Uterus (tissue), 3 donors: ENCODE measurements at regions not wholly inside any gene's neighbourhood (a gene's known extent, or its start where the extent isn't known, plus 50 kb on each side); places are given as distances from the start of the nearest gene placed in this dataset.
A peak's percentile ranks its signal among the peaks of the same experiment; 100 is the strongest.

Experiments
- DNase-seq, 2 donors: peaks; one replicate each; pipeline ENCODE4 v3.0.0-alpha.2; 2019 to 2020
- H3K27ac ChIP-seq, 2 donors: fragments of 200-600 bp; sonication (generic); 1 replicate in 1 of 2; 2 replicates in 1 of 2; pipeline ENCODE4 v1.5.1; 2016 to 2018
- H3K27me3 ChIP-seq, 2 donors: fragments of 200-600 bp; sonication (generic); one replicate each; pipeline ENCODE4 v1.5.1; 2018 to 2019; ENCODE audit warnings: control low read depth in 1 of 2
- H3K36me3 ChIP-seq, 2 donors: fragments of 200-600 bp; sonication (generic); one replicate each; pipeline ENCODE4 v1.5.1; 2019; ENCODE audit warnings: control low read depth in 1 of 2
- H3K4me1 ChIP-seq, 2 donors: fragments of 200-600 bp; sonication (generic); one replicate each; pipeline ENCODE4 v1.5.1; 2018 to 2019; ENCODE audit warnings: control low read depth in 1 of 2
- H3K4me3 ChIP-seq, 2 donors: fragments of 200-600 bp; sonication (generic); 1 replicate in 1 of 2; 2 replicates in 1 of 2; pipeline ENCODE4 v1.5.1; 2018 to 2019; ENCODE audit warnings: mild to moderate bottlenecking in 1 of 2
- H3K9me3 ChIP-seq, 2 donors: fragments of 200-600 bp; sonication (generic); one replicate each; pipeline ENCODE4 v1.5.1; 2019; ENCODE audit warnings: control low read depth in 1 of 2
- POLR2A ChIP-seq, 2 donors: fragments of 450-650 bp; IDR thresholded peaks; one replicate each; pipeline ENCODE4 v1.6.1; 2016; ENCODE audit warnings: antibody characterized with exemption in 2 of 2, mild to moderate bottlenecking in 1 of 2, moderate library complexity in 1 of 2
- intact Hi-C: fragments of 100-400 bp; cut with DNase I; formaldehyde crosslinking; loops from one replicate; pipeline ENCODE4 v1.15.1; 2023; ENCODE audit warnings: low total_unique reads
- TF ChIP-seq, protein P1 (sequence below), 4 experiments: fragments of 200-600 bp in 2 of 4; fragments of 450-650 bp in 2 of 4; sonication (generic) in 2 of 4; IDR thresholded peaks; one replicate each; pipeline ENCODE4 v1.5.1; 2016 to 2019; ENCODE audit warnings: antibody characterized with exemption in 4 of 4, mild to moderate bottlenecking in 2 of 4, moderate library complexity in 1 of 4
- donor health status: DM: yes; HTN: yes; CAD: no.

- no peaks in the 10 kb centered on the region for H3K4me1 ChIP-seq
- intact Hi-C loops: no loop called here
- peak overlapping the region; percentile 44 to 48 for H3K27ac ChIP-seq
- H3K27me3 ChIP-seq: no peaks in the 10 kb centered on the region
- no peak for TF ChIP-seq POLR2A (IDR thresholded peaks at IDR 0.05)
- TF ChIP-seq, protein P1, sequence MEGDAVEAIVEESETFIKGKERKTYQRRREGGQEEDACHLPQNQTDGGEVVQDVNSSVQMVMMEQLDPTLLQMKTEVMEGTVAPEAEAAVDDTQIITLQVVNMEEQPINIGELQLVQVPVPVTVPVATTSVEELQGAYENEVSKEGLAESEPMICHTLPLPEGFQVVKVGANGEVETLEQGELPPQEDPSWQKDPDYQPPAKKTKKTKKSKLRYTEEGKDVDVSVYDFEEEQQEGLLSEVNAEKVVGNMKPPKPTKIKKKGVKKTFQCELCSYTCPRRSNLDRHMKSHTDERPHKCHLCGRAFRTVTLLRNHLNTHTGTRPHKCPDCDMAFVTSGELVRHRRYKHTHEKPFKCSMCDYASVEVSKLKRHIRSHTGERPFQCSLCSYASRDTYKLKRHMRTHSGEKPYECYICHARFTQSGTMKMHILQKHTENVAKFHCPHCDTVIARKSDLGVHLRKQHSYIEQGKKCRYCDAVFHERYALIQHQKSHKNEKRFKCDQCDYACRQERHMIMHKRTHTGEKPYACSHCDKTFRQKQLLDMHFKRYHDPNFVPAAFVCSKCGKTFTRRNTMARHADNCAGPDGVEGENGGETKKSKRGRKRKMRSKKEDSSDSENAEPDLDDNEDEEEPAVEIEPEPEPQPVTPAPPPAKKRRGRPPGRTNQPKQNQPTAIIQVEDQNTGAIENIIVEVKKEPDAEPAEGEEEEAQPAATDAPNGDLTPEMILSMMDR (IDR thresholded peaks at IDR 0.05): no peak
- no peaks in the 10 kb centered on the region for H3K36me3 ChIP-seq
- no peak overlapping the region for H3K4me3 ChIP-seq
- no peaks in the 10 kb centered on the region for H3K9me3 ChIP-seq
- DNase-seq: peak in 1 of 2 donors; percentile 18
Measured at GRCh38 chr2:12636837-12637581, 79.7 kb upstream of the TRIB2 start.

DNA sequence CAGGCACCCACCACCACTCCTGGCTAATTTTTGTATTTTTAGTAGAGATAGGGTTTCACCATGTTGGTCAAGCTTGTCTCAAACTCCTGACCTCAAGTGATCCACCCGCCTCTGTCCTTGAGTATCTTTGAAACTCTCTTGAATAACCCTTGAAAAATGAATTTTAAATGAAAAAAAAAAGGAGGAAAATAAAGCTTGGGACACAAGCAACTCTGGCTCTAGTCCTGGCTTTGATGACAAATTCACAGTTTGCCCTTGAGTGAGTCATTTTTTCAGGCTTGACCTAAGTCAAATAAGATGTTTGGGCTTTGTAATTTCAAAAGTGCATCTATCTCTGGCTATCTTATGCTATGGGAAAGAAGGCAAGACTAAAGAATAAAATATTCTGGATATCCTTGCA is 79.0 kb upstream of the TRIB2 start:
- no peak overlapping the region for H3K4me3 ChIP-seq
- intact Hi-C loops: no loop called here
- no peaks in the 10 kb centered on the region for H3K4me1 ChIP-seq
- no peak for TF ChIP-seq POLR2A (IDR thresholded peaks at IDR 0.05)
- TF ChIP-seq, protein P1 (IDR thresholded peaks at IDR 0.05): no peak
- no peak for DNase-seq
- H3K27ac ChIP-seq: peak overlapping the region in 1 of 2 donors; percentile 48
- no peaks in the 10 kb centered on the region for H3K9me3 ChIP-seq
- H3K27me3 ChIP-seq: no peaks in the 10 kb centered on the region
- no peaks in the 10 kb centered on the region for H3K36me3 ChIP-seq

- Histone ChIP-seq H3K4me3 (no peak overlapping the region), H3K9me3 (no peaks in the 10 kb centered on the region), H3K27ac (no peak overlapping the region), H3K36me3 (no peaks in the 10 kb centered on the region), H3K4me1 (no peaks in the 10 kb centered on the region), H3K27me3 (no peaks in the 10 kb centered on the region)
- no peak for DNase-seq
- intact Hi-C loops: no loop called here
- no peak for TF ChIP-seq POLR2A (IDR thresholded peaks at IDR 0.05)
- TF ChIP-seq, protein P1 (IDR thresholded peaks at IDR 0.05): no peak
Measured at GRCh38 chr2:12641441-12641840, 75.3 kb upstream of the TRIB2 start.

GRCh38 chr2:12642332-12642731 is 74.4 kb upstream of the TRIB2 start:
- Histone ChIP-seq H3K27ac (no peak overlapping the region), H3K9me3 (no peaks in the 10 kb centered on the region), H3K36me3 (no peaks in the 10 kb centered on the region), H3K27me3 (no peaks in the 10 kb centered on the region), H3K4me3 (no peak overlapping the region), H3K4me1 (no peaks in the 10 kb centered on the region)
- intact Hi-C loops: no loop called here
- DNase-seq: no peak
- no peak for TF ChIP-seq POLR2A (IDR thresholded peaks at IDR 0.05)
- TF ChIP-seq, protein P1 (IDR thresholded peaks at IDR 0.05): no peak

DNA sequence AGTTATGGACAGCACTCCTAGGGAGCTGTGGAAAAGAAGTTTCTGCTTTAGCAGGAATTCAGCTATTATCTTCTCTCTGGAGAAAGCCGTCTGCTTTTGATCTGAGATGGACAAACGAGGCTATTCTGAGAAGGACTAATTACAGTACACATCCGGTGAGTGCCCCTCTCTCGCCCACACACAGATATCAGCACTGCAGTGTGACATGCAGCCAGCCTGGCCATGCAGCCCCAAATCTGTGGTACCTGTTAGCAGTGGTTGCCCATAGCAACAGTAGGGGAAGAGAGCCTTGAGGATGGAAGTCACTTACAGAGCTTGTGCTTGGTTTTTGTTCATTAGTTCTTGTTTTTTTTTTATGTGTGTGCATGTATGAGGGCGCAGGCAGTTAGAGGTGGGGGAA is 73.9 kb upstream of the TRIB2 start:
- Histone ChIP-seq H3K36me3 (no peaks in the 10 kb centered on the region), H3K4me1 (no peaks in the 10 kb centered on the region), H3K27me3 (no peaks in the 10 kb centered on the region), H3K4me3 (no peak overlapping the region), H3K9me3 (no peaks in the 10 kb centered on the region), H3K27ac (no peak overlapping the region)
- DNase-seq: no peak
- intact Hi-C loops: no loop called here
- TF ChIP-seq, protein P1 (IDR thresholded peaks at IDR 0.05): no peak
- TF ChIP-seq POLR2A (IDR thresholded peaks at IDR 0.05): no peak
